IMR-90 (cell line): ENCODE measurements at regions not wholly inside any gene's neighbourhood (a gene's known extent, or its start where the extent isn't known, plus 50 kb on each side); places are given as distances from the start of the nearest gene placed in this dataset.

Experiments used
- ATAC-seq: fragments of 200-7000 bp; cut with Tn5 transposase; 2 replicates; pipeline ENCODE4 v1.9.1; 2020; ENCODE audit warnings: low read depth, mild to moderate bottlenecking, moderate library complexity
- BruUV-seq: library from RNA; stranded (reverse); fragments of 400-500 nt; replicated peaks from 2 replicates; lab custom pipeline; 2021; lab: Mats Ljungman, UMichigan
- CTCF ChIA-PET: fragments of 300-600 bp; formaldehyde crosslinking; extraction: SDS; loops from one replicate; lab custom pipeline; 2021; ENCODE audit warnings: antibody characterized with exemption; lab: Yijun Ruan, JAX
- POLR2A ChIA-PET: fragments of 300-600 bp; sonication (Branson Sonifier 250); formaldehyde crosslinking; loops from one replicate; lab custom pipeline; 2022; ENCODE audit warnings: antibody characterized with exemption; ENCODE audit not compliant: unreplicated experiment; lab: Charles Lee
- DNase-seq: peaks from one replicate; pipeline ENCODE4 v3.0.0; 2013
- H2AFZ ChIP-seq: replicated peaks from 2 replicates; pipeline ENCODE3; 2013; ENCODE audit warnings: low read length, mild to moderate bottlenecking; ENCODE audit not compliant: poor library complexity
- H2AK5ac ChIP-seq: 2 replicates; pipeline ENCODE4 v1.6.1; 2013; ENCODE audit warnings: low read depth, low read length, inconsistent platforms
- H2AK9ac ChIP-seq: replicated peaks from 2 replicates; pipeline ENCODE3; 2013; ENCODE audit warnings: mild to moderate bottlenecking, low read depth, low read length, moderate library complexity; ENCODE audit not compliant: poor library complexity
- H2BK120ac ChIP-seq: 2 replicates; pipeline ENCODE4 v1.6.1; 2013; ENCODE audit warnings: low read depth, low read length, inconsistent platforms
- H2BK15ac ChIP-seq: 3 replicates; pipeline ENCODE4 v1.6.1; 2013; ENCODE audit warnings: low read depth, low read length, inconsistent platforms
- H2BK20ac ChIP-seq: 2 replicates; pipeline ENCODE4 v1.6.1; 2013; ENCODE audit warnings: low read depth, mild to moderate bottlenecking, inconsistent platforms, low read length, moderate library complexity
- H2BK5ac ChIP-seq: 2 replicates; pipeline ENCODE4 v1.6.1; 2013; ENCODE audit warnings: mild to moderate bottlenecking, low read depth, low read length, inconsistent platforms; ENCODE audit not compliant: poor library complexity, severe bottlenecking
- H3K14ac ChIP-seq: replicated peaks from 2 replicates; pipeline ENCODE4 v1.6.1; 2013; ENCODE audit warnings: low read depth, low read length, inconsistent platforms
- H3K18ac ChIP-seq: 2 replicates; pipeline ENCODE4 v1.6.1; 2013; ENCODE audit warnings: low read depth, low read length, control low read depth
- H3K23ac ChIP-seq: 2 replicates; pipeline ENCODE4 v1.6.1; 2013; ENCODE audit warnings: low read depth, low read length, inconsistent platforms
- H3K27ac ChIP-seq: 2 replicates; pipeline ENCODE4 v1.5.1; 2013; ENCODE audit warnings: mild to moderate bottlenecking, control low read depth, low read length; ENCODE audit not compliant: insufficient read depth
- H3K27me3 ChIP-seq: 2 replicates; pipeline ENCODE4 v1.6.1; 2013; ENCODE audit warnings: low read length; ENCODE audit not compliant: control insufficient read depth, insufficient read depth
- H3K36me3 ChIP-seq: 2 replicates; pipeline ENCODE4 v1.6.1; 2013; ENCODE audit warnings: low read length, mixed read lengths; ENCODE audit not compliant: control insufficient read depth, insufficient read depth
- H3K4ac ChIP-seq: 2 replicates; pipeline ENCODE4 v1.6.1; 2013; ENCODE audit warnings: low read depth, low read length, inconsistent platforms
- H3K4me1 ChIP-seq: 2 replicates; pipeline ENCODE4 v1.6.1; 2013; ENCODE audit warnings: low read length, mixed read lengths; ENCODE audit not compliant: control insufficient read depth, insufficient read depth
- H3K4me2 ChIP-seq: 2 replicates; pipeline ENCODE4 v1.6.1; 2013; ENCODE audit warnings: low read depth, mild to moderate bottlenecking, control low read depth, low read length, moderate library complexity
- H3K4me3 ChIP-seq: 2 replicates; pipeline ENCODE4 v1.5.1; 2013; ENCODE audit warnings: low read depth, mild to moderate bottlenecking, control low read depth, low read length, moderate library complexity; ENCODE audit not compliant: insufficient read depth
- H3K56ac ChIP-seq: 2 replicates; pipeline ENCODE4 v1.6.1; 2013; ENCODE audit warnings: low read length, inconsistent platforms; ENCODE audit not compliant: insufficient read depth; ENCODE audit errors: extremely low read depth
- H3K79me1 ChIP-seq, 2 experiments: 2 replicates each; pipeline ENCODE4 v1.6.1; 2013; ENCODE audit warnings: low read length in 2 of 2, inconsistent platforms in 1 of 2, low read depth in 1 of 2
- H3K9ac ChIP-seq: 2 replicates; pipeline ENCODE4 v1.6.1; 2013; ENCODE audit warnings: low read depth, low read length, control low read depth
- H3K9me1 ChIP-seq: 2 replicates; pipeline ENCODE4 v1.6.1; 2013; ENCODE audit warnings: low read length, inconsistent platforms; ENCODE audit not compliant: insufficient read depth
- H3K9me3 ChIP-seq: 2 replicates; pipeline ENCODE4 v1.6.1; 2013; ENCODE audit warnings: low read length; ENCODE audit not compliant: control insufficient read depth, insufficient read depth
- H4K20me1 ChIP-seq: 2 replicates; pipeline ENCODE4 v1.6.1; 2013; ENCODE audit warnings: low read length, inconsistent platforms; ENCODE audit not compliant: insufficient read depth
- H4K5ac ChIP-seq: 2 replicates; pipeline ENCODE4 v1.6.1; 2013; ENCODE audit warnings: mild to moderate bottlenecking, low read depth, low read length, control low read depth
- H4K8ac ChIP-seq, 2 experiments: 2 replicates each; pipeline ENCODE4 v1.6.1; 2013; ENCODE audit warnings: low read depth in 2 of 2, low read length in 2 of 2, control low read depth in 1 of 2, inconsistent platforms in 1 of 2
- H4K91ac ChIP-seq: 2 replicates; pipeline ENCODE4 v1.6.1; 2013; ENCODE audit warnings: low read depth, low read length, inconsistent platforms; ENCODE audit not compliant: insufficient read depth
- BHLHE40 ChIP-seq: fragments of 150-350 bp; IDR thresholded peaks from 2 replicates; pipeline ENCODE4 v1.6.1; 2016; ENCODE audit warnings: mild to moderate bottlenecking, low read depth, low read length
- CEBPB ChIP-seq: IDR thresholded peaks from 2 replicates; pipeline ENCODE4 v1.6.1; 2012; ENCODE audit warnings: low read depth, low read length, improper control_type of control experiment
- CHD1 ChIP-seq: IDR thresholded peaks from 2 replicates; pipeline ENCODE4 v1.6.1; 2012; ENCODE audit warnings: low read depth, low read length, improper control_type of control experiment
- CTCF ChIP-seq: conservative IDR thresholded peaks from 2 replicates; pipeline ENCODE4 v1.5.1; 2012; ENCODE audit warnings: mild to moderate bottlenecking, low read depth, low read length, improper control_type of control experiment
- ELK1 ChIP-seq: fragments of 150-350 bp; IDR thresholded peaks from 2 replicates; pipeline ENCODE4 v1.6.1; 2016; ENCODE audit warnings: low read depth, mild to moderate bottlenecking, low read length, moderate library complexity, borderline replicate concordance
- FOS ChIP-seq: fragments of 150-350 bp; IDR thresholded peaks from 2 replicates; pipeline ENCODE4 v1.6.1; 2016; ENCODE audit warnings: low read depth, low read length
- MAFK ChIP-seq: IDR thresholded peaks from 2 replicates; pipeline ENCODE4 v1.6.1; 2012; ENCODE audit warnings: low read depth, low read length, improper control_type of control experiment
- MAZ ChIP-seq: IDR thresholded peaks from 2 replicates; pipeline ENCODE4 v1.6.1; 2012; ENCODE audit warnings: low read depth, mild to moderate bottlenecking, low read length, improper control_type of control experiment, moderate library complexity, borderline replicate concordance
- MXI1 ChIP-seq: IDR thresholded peaks from 2 replicates; pipeline ENCODE4 v1.6.1; 2012; ENCODE audit warnings: low read depth, mild to moderate bottlenecking, low read length, moderate library complexity, borderline replicate concordance
- NFE2L2 ChIP-seq: fragments of 150-350 bp; IDR thresholded peaks from 2 replicates; pipeline ENCODE4 v1.6.1; 2016; ENCODE audit warnings: low read depth, mild to moderate bottlenecking, low read length
- POLR2A ChIP-seq: IDR thresholded peaks from 2 replicates; pipeline ENCODE4 v1.6.1; 2012; ENCODE audit warnings: mild to moderate bottlenecking, low read depth, low read length
- RAD21 ChIP-seq: IDR thresholded peaks from 2 replicates; pipeline ENCODE4 v1.6.1; 2012; ENCODE audit warnings: low read length, improper control_type of control experiment
- RCOR1 ChIP-seq: IDR thresholded peaks from 2 replicates; pipeline ENCODE4 v1.6.1; 2012; ENCODE audit warnings: mild to moderate bottlenecking, low read length, improper control_type of control experiment; ENCODE audit not compliant: insufficient replicate concordance
- SMC3 ChIP-seq: fragments of 150-350 bp; IDR thresholded peaks from 2 replicates; pipeline ENCODE4 v1.6.1; 2016; ENCODE audit warnings: low read depth, mild to moderate bottlenecking, antibody characterized with exemption, low read length, moderate library complexity
- USF2 ChIP-seq: fragments of 150-350 bp; IDR thresholded peaks from 2 replicates; pipeline ENCODE4 v1.6.1; 2017; ENCODE audit warnings: mild to moderate bottlenecking, antibody characterized with exemption, low read length, low read depth
- WGBS, 2 experiments: methylation state at CpG; one replicate each; pipeline versions ENCODE4 v1.1.5 to v1.1.7; 2013; ENCODE audit warnings: missing lambda C conversion rate in 2 of 2; ENCODE audit not compliant: insufficient read length in 1 of 2; ENCODE audit errors: extremely low coverage in 2 of 2; 5-methylcytosine and 5-hydroxymethylcytosine counted together
- dilution Hi-C: fragments of 300-500 bp; cut with HindIII; formaldehyde crosslinking; loops from one replicate; pipeline ENCODE4 v1.14.3; 2018; ENCODE audit warnings: low sequenced_read_pairs; ENCODE audit not compliant: unreplicated experiment
- in situ Hi-C: fragments of 300-500 bp; cut with MboI; formaldehyde crosslinking; loops from 3 replicates; pipeline ENCODE4 v1.14.3; 2019; ENCODE audit warnings: low sequenced_read_pairs, inconsistent platforms, mixed read lengths
- intact Hi-C: fragments of 100-400 bp; cut with micrococcal nuclease; formaldehyde crosslinking; loops from 2 replicates; pipeline ENCODE4 v1.10.0; 2022

- no peaks in the 10 kb centered on the region for H4K20me1 ChIP-seq
- no peak overlapping the region for H3K14ac ChIP-seq
- H3K36me3 ChIP-seq = no peaks in the 10 kb centered on the region
- H4K8ac ChIP-seq = no peak overlapping the region
- H3K9ac ChIP-seq = no peak overlapping the region
- TF ChIP-seq USF2 (no peak), CHD1 (no peak), FOS (no peak), BHLHE40 (no peak), RAD21 (no peak), MXI1 (no peak), ELK1 (no peak), CEBPB (no peak), NFE2L2 (no peak), MAZ (no peak), POLR2A (no peak), SMC3 (no peak), CTCF (no peak), MAFK (no peak), RCOR1 (no peak)
- POLR2A ChIA-PET = no interaction called here
- no peak overlapping the region for H4K5ac ChIP-seq
- no peak overlapping the region for H3K4me2 ChIP-seq
- H3K4me1 ChIP-seq = no peaks in the 10 kb centered on the region
- ATAC-seq = no peak
- in situ Hi-C loops (no loop called here), dilution Hi-C loops (no loop called here), intact Hi-C loops (no loop called here)
- no peak overlapping the region for H2BK20ac ChIP-seq
- no TSS peak for BruUV-seq
- no peak overlapping the region for H2AK9ac ChIP-seq
- no peak overlapping the region for H3K56ac ChIP-seq
- H3K4ac ChIP-seq = no peak overlapping the region
- no peak overlapping the region for H2AK5ac ChIP-seq
- no peaks in the 10 kb centered on the region for H3K9me3 ChIP-seq
- H3K18ac ChIP-seq = no peak overlapping the region
- no peaks in the 10 kb centered on the region for H3K79me1 ChIP-seq
- WGBS, 2 experiments = no CpG with 5 or more reads among the region's 2 CpGs
- no peak overlapping the region for H3K4me3 ChIP-seq
- CTCF ChIA-PET = no interaction called here
- H2BK5ac ChIP-seq = no peak overlapping the region
- DNase-seq = no peak
- H4K91ac ChIP-seq = no peak overlapping the region
- no peak overlapping the region for H3K23ac ChIP-seq
- no peaks in the 10 kb centered on the region for H3K9me1 ChIP-seq
- no peak overlapping the region for H2BK15ac ChIP-seq
- H2BK120ac ChIP-seq = no peak overlapping the region
- H2AFZ ChIP-seq = no peak overlapping the region
- no peak overlapping the region for H3K27ac ChIP-seq
- H3K27me3 ChIP-seq = peaks cover 2% of the 10 kb centered on the region
Observed at GRCh38 chr1:209491031-209491430, 92.5 kb upstream of the CAMK1G start.
